Osteocyte (in vitro differentiated cells): ENCODE measurements at regions not wholly inside any gene's neighbourhood (a gene's known extent, or its start where the extent isn't known, plus 50 kb on each side); places are given as distances from the start of the nearest gene placed in this dataset.

Experiments used
- DNase-seq: peaks from one replicate; pipeline ENCODE4 v3.0.0; 2021; ENCODE audit warnings: mixed read lengths; ENCODE audit not compliant: unreplicated experiment; ENCODE audit errors: extremely low spot score
- H3K27ac Mint-ChIP-seq: one replicate; pipeline ENCODE4 v1.8.0; 2021; ENCODE audit warnings: mild to moderate bottlenecking, mixed read lengths; ENCODE audit not compliant: unreplicated experiment
- H3K27me3 Mint-ChIP-seq: one replicate; pipeline ENCODE4 v1.8.0; 2021; ENCODE audit warnings: mixed read lengths; ENCODE audit not compliant: unreplicated experiment
- H3K36me3 Mint-ChIP-seq: one replicate; pipeline ENCODE4 v1.8.0; 2021; ENCODE audit warnings: mixed read lengths; ENCODE audit not compliant: unreplicated experiment
- H3K4me1 Mint-ChIP-seq: one replicate; pipeline ENCODE4 v1.8.0; 2021; ENCODE audit warnings: mixed read lengths; ENCODE audit not compliant: unreplicated experiment
- H3K4me3 Mint-ChIP-seq: one replicate; pipeline ENCODE4 v1.8.0; 2021; ENCODE audit warnings: mild to moderate bottlenecking, moderate library complexity, mixed read lengths; ENCODE audit not compliant: unreplicated experiment
- H3K9me3 Mint-ChIP-seq: one replicate; pipeline ENCODE4 v1.8.0; 2021; ENCODE audit warnings: mixed read lengths; ENCODE audit not compliant: unreplicated experiment
- CTCF ChIP-seq: fragments of 200-600 bp; sonication (generic); IDR thresholded peaks from 2 replicates; pipeline ENCODE4 v1.5.0; 2021; ENCODE audit warnings: antibody characterized with exemption, mild to moderate bottlenecking, moderate library complexity

GRCh38 chr14:22266683-22267082 lies 322.3 kb downstream of the DAD1 start:
- DNase-seq: no peak
- no peak for TF ChIP-seq CTCF
- Mint-ChIP-seq H3K36me3 (no peaks in the 10 kb centered on the region), H3K27me3 (no peaks in the 10 kb centered on the region), H3K4me1 (peaks cover 65% of the 10 kb centered on the region), H3K9me3 (no peaks in the 10 kb centered on the region), H3K27ac (peak overlapping the region; percentile 87), H3K4me3 (no peak overlapping the region)

- no peak for DNase-seq
- H3K27me3 Mint-ChIP-seq: no peaks in the 10 kb centered on the region
- peaks cover 60% of the 10 kb centered on the region for H3K4me1 Mint-ChIP-seq
- H3K27ac Mint-ChIP-seq: peak overlapping the region; percentile 87
- H3K36me3 Mint-ChIP-seq: no peaks in the 10 kb centered on the region
- no peak for TF ChIP-seq CTCF
- no peak overlapping the region for H3K4me3 Mint-ChIP-seq
- H3K9me3 Mint-ChIP-seq: no peaks in the 10 kb centered on the region
These were observed 322.9 kb downstream of the DAD1 start for GRCh38 chr14:22266142-22266442.

DNA sequence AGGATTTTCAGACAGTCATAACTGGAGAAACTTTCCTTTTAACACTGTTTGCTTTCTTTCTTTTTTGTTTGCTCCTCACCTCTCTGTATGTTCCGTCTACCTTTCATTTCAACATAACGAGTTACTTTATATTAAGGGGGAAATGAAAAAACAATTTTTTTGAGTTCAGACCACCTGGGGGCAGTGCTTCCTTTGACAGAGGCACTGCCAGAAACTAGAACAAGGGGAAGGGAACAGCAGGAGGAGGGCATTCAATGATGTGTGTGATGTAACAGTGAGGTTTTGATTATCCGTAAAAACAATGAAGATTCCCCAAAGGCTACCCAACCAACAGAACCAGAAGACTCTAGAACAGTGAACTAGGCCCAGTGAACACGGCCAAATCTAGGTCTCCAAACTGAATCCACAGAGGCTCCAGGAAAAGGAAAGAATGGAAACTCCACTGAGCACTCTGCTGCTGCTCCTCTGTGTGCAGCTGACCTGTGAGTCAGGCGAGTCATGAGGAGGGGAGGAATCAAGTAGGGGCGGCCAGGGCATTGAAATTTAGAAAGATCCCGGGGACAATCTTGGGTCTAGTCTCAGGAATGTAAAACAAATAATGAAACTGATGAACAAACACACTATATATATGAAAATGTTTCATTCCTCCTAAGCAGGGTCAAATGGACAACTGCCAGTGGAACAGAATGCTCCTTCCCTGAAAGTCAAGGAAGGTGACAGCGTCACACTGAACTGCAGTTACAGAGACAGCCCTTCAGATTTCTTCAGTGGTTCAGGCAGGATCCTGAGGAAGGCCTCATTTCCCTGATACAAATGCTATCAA lies 323.5 kb downstream of the DAD1 start:
- no peak for DNase-seq
- peak overlapping the region; percentile 87 for H3K27ac Mint-ChIP-seq
- H3K27me3 Mint-ChIP-seq: no peaks in the 10 kb centered on the region
- no peaks in the 10 kb centered on the region for H3K36me3 Mint-ChIP-seq
- peak overlapping the region; percentile 2 for H3K4me3 Mint-ChIP-seq
- peak; percentile 62 for TF ChIP-seq CTCF
- H3K4me1 Mint-ChIP-seq: peaks cover 55% of the 10 kb centered on the region
- H3K9me3 Mint-ChIP-seq: no peaks in the 10 kb centered on the region

- Mint-ChIP-seq H3K36me3 (no peaks in the 10 kb centered on the region), H3K27me3 (no peaks in the 10 kb centered on the region), H3K4me3 (no peak overlapping the region), H3K27ac (peak overlapping the region; percentile 87), H3K4me1 (peaks cover 53% of the 10 kb centered on the region), H3K9me3 (no peaks in the 10 kb centered on the region)
- no peak for TF ChIP-seq CTCF
- DNase-seq: no peak
These were observed 324.3 kb downstream of the DAD1 start for GRCh38 chr14:22264759-22265158.

DNA sequence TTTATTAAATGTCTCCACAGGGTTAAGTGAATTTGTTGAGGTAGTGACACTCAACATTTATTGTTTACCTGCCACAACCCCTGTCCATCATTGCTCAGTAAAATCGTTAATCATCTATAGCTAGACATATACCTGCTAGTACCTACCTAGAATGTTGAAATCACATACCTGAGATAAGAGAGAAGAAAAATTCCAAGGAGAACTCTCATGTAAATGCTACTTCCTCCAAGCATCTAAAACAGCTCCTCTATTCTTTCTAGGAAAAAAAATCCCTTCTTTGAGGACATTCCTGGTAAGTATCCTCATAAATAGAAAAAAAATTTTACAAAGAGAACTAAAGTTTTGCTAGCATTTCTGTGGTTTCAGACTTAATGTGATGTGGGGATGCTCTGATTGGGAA lies 325.1 kb downstream of the DAD1 start:
- no peaks in the 10 kb centered on the region for H3K36me3 Mint-ChIP-seq
- DNase-seq: no peak

More for the DNA sequence above, 325.1 kb downstream of the DAD1 start:
- no peak for TF ChIP-seq CTCF
- no peaks in the 10 kb centered on the region for H3K27me3 Mint-ChIP-seq
- H3K9me3 Mint-ChIP-seq: no peaks in the 10 kb centered on the region
- peaks cover 48% of the 10 kb centered on the region for H3K4me1 Mint-ChIP-seq
- no peak overlapping the region for H3K4me3 Mint-ChIP-seq
- H3K27ac Mint-ChIP-seq: no peak overlapping the region
